GM12873 (cell line): ENCODE measurements at regions not wholly inside any gene's neighbourhood (a gene's known extent, or its start where the extent isn't known, plus 50 kb on each side); places are given as distances from the start of the nearest gene placed in this dataset.

Experiments used
- TF ChIP-seq, protein P1 (sequence below): IDR thresholded peaks from 2 replicates; pipeline ENCODE4 v1.5.1; 2012; ENCODE audit warnings: low read depth, mild to moderate bottlenecking, moderate library complexity, low read length, control low read depth; ENCODE audit not compliant: insufficient read depth; ENCODE audit errors: missing control alignments

DNA sequence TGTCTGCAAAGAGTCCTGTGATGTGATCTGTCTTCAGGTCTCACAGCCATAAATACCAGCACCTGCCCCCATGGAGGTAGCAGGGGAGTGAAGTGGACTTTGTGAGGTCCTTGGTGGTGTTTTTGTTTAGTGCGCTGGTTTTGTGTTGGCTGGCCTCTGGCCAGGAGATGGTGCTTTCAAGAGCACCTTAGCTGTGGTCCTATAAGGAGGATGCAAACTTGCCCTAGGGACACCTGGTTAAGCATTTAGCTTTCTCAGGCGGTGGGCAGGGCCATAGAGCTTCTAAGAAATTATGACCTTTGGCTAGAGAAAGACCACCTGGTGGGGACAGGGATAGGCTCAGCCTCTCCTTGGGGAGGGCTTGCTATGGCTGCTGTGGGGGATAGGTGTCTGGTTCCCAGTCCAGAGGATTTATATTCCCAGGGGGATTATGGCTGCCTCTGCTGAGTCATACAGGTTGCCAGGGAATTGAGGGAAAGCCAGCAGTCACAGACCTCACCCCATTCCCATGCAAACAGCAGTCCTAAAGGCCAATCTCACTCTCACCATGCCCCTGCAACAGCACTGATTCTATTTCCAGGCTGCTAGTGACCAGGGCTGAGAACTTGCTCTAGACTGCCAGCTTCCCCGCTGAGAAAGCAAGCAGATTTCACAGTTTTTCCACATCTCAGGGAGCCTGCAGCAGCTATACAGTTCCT, 259.3 kb downstream of the TFAP2B start:
- TF ChIP-seq, protein P1, sequence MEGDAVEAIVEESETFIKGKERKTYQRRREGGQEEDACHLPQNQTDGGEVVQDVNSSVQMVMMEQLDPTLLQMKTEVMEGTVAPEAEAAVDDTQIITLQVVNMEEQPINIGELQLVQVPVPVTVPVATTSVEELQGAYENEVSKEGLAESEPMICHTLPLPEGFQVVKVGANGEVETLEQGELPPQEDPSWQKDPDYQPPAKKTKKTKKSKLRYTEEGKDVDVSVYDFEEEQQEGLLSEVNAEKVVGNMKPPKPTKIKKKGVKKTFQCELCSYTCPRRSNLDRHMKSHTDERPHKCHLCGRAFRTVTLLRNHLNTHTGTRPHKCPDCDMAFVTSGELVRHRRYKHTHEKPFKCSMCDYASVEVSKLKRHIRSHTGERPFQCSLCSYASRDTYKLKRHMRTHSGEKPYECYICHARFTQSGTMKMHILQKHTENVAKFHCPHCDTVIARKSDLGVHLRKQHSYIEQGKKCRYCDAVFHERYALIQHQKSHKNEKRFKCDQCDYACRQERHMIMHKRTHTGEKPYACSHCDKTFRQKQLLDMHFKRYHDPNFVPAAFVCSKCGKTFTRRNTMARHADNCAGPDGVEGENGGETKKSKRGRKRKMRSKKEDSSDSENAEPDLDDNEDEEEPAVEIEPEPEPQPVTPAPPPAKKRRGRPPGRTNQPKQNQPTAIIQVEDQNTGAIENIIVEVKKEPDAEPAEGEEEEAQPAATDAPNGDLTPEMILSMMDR = no peak

DNA sequence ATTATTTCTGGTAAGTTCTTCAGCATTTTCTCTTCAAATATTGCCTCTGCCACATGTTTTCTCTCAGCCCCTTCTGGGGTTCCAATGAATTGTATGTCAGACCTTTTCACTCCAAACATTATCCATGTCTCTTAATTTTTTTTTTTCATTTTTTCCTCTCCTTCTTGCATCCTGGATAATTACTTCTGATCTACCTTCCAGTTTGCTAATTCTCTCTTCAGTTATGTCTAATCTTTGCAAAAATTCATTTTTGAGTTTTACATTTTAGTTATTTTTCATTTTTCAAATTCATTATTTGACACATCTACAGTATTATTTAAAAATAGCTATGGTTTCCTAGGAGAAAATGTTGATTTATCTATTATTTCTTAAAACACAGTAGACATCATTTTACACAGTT, 271.7 kb downstream of the TFAP2B start:
- TF ChIP-seq, protein P1 = no peak

DNA sequence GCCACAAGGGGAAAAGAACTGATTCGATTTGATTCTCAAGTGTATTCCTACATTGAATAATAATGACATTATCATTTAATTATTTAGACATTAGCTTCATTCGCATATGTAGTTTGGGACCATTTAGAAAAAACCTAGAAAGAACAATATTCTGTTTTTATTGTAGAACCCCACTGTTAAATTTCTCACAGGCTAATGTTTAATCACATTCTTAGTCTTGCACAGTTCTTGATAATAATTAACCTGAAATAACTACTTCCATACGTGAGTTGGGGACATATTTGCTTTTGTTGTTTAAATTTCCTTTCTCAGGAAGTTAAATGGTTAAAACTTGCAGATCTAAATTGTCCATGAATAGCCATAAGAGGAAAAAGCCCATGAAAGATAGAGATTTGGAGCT, 275.2 kb downstream of the TFAP2B start:
- TF ChIP-seq, protein P1 = no peak

DNA sequence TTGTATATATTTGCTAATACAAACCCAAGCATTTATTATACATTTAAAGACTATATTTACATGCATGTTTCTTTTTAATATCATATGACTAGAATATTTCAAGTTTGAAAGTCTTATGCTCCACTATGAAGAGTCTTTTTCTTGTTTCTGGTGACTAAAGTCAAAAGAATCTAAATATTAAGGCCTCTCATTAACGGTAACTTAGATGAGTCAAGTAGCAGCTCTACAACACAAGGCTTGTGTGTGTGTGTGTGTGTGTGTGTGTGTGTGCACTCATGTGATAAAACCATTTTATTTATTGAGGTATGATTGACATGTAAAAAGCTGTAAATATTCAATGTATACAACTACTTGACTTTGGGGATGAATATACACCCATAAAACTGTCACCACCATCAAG, 275.6 kb downstream of the TFAP2B start:
- TF ChIP-seq, protein P1 = no peak

DNA sequence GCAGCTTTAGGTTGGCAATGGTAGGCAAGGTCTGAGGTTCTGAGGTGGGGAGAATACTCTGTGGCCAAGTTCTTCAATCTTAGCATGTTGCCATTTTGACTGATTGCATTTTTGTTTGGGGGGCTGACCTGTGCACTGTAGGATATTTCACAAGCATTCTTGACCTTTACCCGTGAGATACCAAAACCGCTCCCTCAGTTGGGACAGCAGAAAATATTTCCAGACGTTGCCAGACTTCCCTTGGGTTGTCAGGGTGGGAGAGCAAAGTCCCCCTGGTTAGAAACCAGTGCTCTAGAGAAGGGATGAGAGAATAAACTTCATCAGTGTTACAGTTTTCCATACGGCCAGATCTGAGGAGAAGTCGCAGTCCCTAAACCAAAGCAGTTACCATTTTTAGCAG, 279.6 kb downstream of the TFAP2B start:
- TF ChIP-seq, protein P1 = no peak

DNA sequence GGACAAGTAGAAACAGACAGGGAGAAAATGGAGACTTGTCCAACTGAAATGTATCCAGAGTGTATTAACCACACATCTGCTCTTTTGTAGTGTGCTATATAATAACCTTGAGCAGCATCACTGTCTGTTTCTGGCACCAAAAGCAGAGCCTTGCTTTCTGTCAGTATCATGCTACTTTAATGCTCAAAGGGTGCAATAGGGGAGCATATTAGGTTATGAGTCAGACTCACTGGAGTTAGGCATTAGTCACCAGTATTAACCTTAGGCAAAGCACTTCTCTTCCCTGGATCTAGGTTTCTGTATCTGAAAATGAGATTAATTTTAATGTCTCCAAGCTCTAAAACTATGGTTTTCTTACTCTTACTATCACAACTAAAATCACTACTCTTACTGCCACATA, 280.1 kb downstream of the TFAP2B start:
- TF ChIP-seq, protein P1 = no peak

DNA sequence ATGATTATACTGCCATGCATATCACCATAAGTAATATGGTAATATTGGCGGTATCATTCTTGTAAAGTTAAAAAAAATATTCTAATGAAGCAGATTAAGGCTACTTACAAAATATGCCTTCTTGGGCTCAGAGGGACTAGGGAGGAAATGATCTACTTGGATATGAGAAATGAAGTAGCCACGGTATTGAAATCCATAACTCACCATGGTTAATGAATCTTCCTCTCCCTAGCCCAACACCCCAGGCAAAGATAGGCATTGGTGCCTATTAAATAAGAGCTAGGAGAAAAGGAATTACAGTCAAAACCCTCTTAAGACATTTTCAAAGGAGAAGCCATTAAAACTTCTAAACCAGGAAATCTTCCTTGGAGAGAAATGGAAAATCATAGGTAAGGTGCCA, 280.5 kb downstream of the TFAP2B start:
- TF ChIP-seq, protein P1 = no peak

DNA sequence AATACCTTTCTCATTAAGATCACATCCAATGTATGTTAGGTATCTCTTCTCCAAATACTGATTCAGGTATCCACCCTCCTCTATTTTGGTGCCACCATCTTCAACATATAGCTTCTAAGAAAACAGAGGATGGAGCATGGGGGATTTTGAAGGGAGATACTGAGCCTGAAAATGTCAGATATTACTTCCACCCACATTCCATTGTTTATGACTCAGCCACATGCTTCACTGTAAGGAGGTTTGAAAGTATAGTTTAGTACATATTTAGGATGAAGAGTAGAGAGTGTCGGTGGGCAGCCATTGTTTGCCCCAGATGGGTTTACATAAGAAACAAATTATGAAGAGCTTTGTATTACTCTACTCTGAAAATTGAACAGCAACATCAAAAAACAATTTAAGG, 286.7 kb downstream of the TFAP2B start:
- TF ChIP-seq, protein P1 = no peak
